Heart right ventricle (tissue), 16 donors: ENCODE measurements at regions not wholly inside any gene's neighbourhood (a gene's known extent, or its start where the extent isn't known, plus 50 kb on each side); places are given as distances from the start of the nearest gene placed in this dataset.

Experiments
- ATAC-seq, 8 donors: fragments of 200-7000 bp; cut with Tn5 transposase; one replicate each; pipeline ENCODE4 v1.9.1; 2020; ENCODE audit warnings: mild to moderate bottlenecking in 8 of 8, moderate library complexity in 8 of 8, moderate number of reproducible peaks in 1 of 8
- DNase-seq, 2 donors: peaks; one replicate each; pipeline ENCODE4 v3.0.0-alpha.2; 2020
- H3K27ac ChIP-seq, 10 donors: fragments of 200-600 bp; sonication (generic) in 2 of 10; one replicate each; pipeline versions ENCODE4 v1.5.0 to v1.8.0; 2020 to 2022; ENCODE audit warnings: mild to moderate bottlenecking in 3 of 10
- H3K27me3 ChIP-seq, 7 donors: fragments of 200-600 bp; one replicate each; pipeline ENCODE4 v1.8.0; 2021 to 2022; ENCODE audit warnings: mild to moderate bottlenecking in 2 of 7
- H3K36me3 ChIP-seq, 9 donors: fragments of 200-600 bp; sonication (generic) in 1 of 9; one replicate each; pipeline versions ENCODE4 v1.5.0 to v1.8.0; 2020 to 2022; ENCODE audit warnings: mild to moderate bottlenecking in 2 of 9
- H3K4me1 ChIP-seq, 9 donors: fragments of 200-600 bp; sonication (generic) in 1 of 9; one replicate each; pipeline versions ENCODE4 v1.5.0 to v1.8.0; 2020 to 2022; ENCODE audit warnings: mild to moderate bottlenecking in 4 of 9
- H3K4me3 ChIP-seq, 10 donors: fragments of 200-600 bp; sonication (generic) in 2 of 10; one replicate each; pipeline versions ENCODE4 v1.5.0 to v1.8.0; 2020 to 2022; ENCODE audit warnings: mild to moderate bottlenecking in 7 of 10, moderate library complexity in 2 of 10
- H3K9me3 ChIP-seq, 11 donors: fragments of 200-600 bp in 10 of 11; sonication (generic) in 2 of 11; one replicate each; pipeline versions ENCODE4 v1.5.0 to v1.8.0; 2013 to 2022; ENCODE audit warnings: mild to moderate bottlenecking in 2 of 11, control low read depth in 1 of 11, moderate library complexity in 1 of 11
- WGBS, 2 donors: extraction: QIAGEN DNeasy Blood & Tissue Kit; methylation state at CpG; one replicate each; pipeline ENCODE4 v1.1.7; 2013; ENCODE audit warnings: inconsistent platforms in 1 of 2; 5-methylcytosine and 5-hydroxymethylcytosine counted together
- intact Hi-C, 10 donors: fragments of 100-400 bp; cut with DNase I; formaldehyde crosslinking; loops; one replicate each; pipeline versions ENCODE4 v1.11.1 to v1.14.2; 2022
- TF ChIP-seq, protein P1 (sequence below), 9 donors: fragments of 200-600 bp; sonication (generic) in 2 of 9; IDR thresholded peaks; one replicate each; pipeline versions ENCODE4 v1.5.0 to v1.8.0; 2021 to 2022; ENCODE audit warnings: antibody characterized with exemption in 9 of 9, mild to moderate bottlenecking in 5 of 9, moderate library complexity in 1 of 9
- donor health status: Arrhythmogenic right ventricular cardiomyopathy.
- donor health status: ischemic (EF 13 %, LVEDD 7.1; RV severe dilation, severe dysfunction).
- donor health status: healthy with polysubstance abuse.
- donor health status: DM: no; HTN: yes; CAD: no.
- donor health status: DM: no; HTN: no; CAD: no.
- donor health status: ischemic (EF 25% LVEDD 6.9; RV normal size, moderate dysfunction).
- donor health status: ischemic (EF 25% LVEDD 5.7; RV mildly dilated, moderate dysfunction).
- donor health status: healthy.
- donor health status: DM: yes; HTN: yes; CAD: no.
- donor health status: Ischemic cardiomyopathy.
- donor health status: ischemic (EF 35%, LVEDD 5.7; RV mildly dilated, moderate dysfunction).
- donor health status: nonischemic (EF 11% LVEDD 7.7; RV severe dilation, severe dysfunction).
- donor health status: DM: yes; HTN: yes; CAD: no.
- donor health status: PGD.
- donor health status: ischemic (EF 29% LVEDD 5.4; RV normal size, mild dysfunction).
- donor health status: nonischemic (EF 23%, LVEDD 6.1; RV moderate dilation, normal function).

DNA sequence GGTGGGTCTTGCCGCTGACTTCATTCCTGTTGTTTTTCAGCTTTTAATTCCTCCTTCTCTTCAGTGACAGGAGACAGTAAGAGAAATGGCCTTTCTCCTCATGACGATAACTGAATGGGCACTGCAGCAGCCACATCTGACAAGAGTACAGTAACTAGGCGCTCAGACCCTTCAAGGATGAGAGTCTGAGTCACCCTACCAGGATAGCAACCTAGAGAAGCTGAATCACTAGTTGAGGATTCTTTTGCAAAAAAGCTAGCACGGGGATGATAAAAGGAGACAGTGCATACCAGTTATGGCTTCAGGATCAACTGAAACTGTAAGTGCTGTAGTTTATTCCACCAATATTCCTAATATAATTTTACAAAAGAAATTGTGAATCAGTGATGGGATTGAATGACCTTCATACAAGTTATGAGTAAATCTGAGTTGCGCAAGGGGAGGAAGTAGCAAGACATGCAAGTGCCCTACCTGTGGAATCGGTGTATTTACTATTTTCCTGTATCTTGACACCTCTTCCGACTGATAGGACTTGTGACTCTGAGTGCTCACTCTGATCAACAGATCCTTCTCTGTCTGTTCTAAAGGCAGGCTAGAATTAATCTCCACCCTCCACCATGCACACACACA lies 161.8 kb upstream of the GRIK2 start:
- Histone ChIP-seq H3K4me1 (no peaks in the 10 kb centered on the region), H3K27me3 (no peaks in the 10 kb centered on the region), H3K36me3 (no peaks in the 10 kb centered on the region), H3K27ac (no peak overlapping the region), H3K9me3 (peaks cover 0 to 6% (median 0%) of the 10 kb centered on the region in 11 donors), H3K4me3 (no peak overlapping the region)
- ATAC-seq (no peak), DNase-seq (no peak)
- TF ChIP-seq, protein P1, sequence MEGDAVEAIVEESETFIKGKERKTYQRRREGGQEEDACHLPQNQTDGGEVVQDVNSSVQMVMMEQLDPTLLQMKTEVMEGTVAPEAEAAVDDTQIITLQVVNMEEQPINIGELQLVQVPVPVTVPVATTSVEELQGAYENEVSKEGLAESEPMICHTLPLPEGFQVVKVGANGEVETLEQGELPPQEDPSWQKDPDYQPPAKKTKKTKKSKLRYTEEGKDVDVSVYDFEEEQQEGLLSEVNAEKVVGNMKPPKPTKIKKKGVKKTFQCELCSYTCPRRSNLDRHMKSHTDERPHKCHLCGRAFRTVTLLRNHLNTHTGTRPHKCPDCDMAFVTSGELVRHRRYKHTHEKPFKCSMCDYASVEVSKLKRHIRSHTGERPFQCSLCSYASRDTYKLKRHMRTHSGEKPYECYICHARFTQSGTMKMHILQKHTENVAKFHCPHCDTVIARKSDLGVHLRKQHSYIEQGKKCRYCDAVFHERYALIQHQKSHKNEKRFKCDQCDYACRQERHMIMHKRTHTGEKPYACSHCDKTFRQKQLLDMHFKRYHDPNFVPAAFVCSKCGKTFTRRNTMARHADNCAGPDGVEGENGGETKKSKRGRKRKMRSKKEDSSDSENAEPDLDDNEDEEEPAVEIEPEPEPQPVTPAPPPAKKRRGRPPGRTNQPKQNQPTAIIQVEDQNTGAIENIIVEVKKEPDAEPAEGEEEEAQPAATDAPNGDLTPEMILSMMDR (IDR thresholded peaks at IDR 0.05), result no peak
- WGBS, 2 donors, result 89 to 94% methylated on average over 7 of the region's 7 CpGs
- intact Hi-C loops, result no loop called here

DNA sequence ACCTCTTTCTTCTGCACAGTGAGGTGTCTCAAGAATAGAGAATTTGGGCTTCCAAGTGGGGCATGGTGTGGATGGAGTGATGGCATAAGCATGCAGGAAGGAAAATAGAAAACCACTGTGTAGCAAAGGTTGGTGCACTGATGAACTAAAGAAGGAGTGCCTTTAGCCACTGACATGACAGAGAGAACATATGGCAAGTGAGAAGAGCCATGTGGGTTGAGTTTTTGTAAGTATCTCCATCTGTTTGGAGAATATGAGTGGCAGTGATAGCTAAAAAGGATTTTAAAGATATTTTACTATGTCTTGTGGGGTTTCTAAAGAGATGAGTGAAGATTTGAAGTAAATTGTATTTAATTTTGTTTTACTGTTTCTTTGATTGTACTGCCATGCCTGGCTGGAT lies 160.5 kb upstream of the GRIK2 start:
- H3K4me3 ChIP-seq, result no peak overlapping the region
- H3K9me3 ChIP-seq, result no peaks in the 10 kb centered on the region
- ATAC-seq (no peak), DNase-seq (no peak)
- TF ChIP-seq, protein P1 (IDR thresholded peaks at IDR 0.05), result no peak
- no peaks in the 10 kb centered on the region for H3K36me3 ChIP-seq
- intact Hi-C loops, result no loop called here
- H3K27me3 ChIP-seq, result no peaks in the 10 kb centered on the region
- no peak overlapping the region for H3K27ac ChIP-seq
- H3K4me1 ChIP-seq, result no peaks in the 10 kb centered on the region

DNA sequence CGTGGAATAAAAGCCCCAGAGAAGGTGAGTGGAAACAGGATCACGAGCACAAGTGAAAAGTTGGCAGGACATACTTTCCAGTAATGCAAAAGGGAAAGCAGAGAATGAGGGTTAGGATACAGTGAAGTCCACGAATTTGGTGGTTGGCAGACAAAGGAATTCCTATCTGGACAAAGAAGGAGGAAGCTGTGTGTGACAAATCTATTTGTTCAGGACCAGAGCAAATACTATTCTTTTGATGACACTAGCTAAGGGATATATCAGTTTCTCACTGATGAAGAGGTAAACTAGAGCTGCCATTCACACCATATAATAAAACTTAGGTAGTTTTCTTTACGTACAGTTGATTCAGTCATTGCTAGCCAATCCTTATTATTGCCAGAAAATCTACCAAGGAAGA lies 156.8 kb upstream of the GRIK2 start:
- Histone ChIP-seq H3K27ac (no peak overlapping the region), H3K4me3 (no peak overlapping the region), H3K36me3 (no peaks in the 10 kb centered on the region), H3K27me3 (no peaks in the 10 kb centered on the region), H3K4me1 (no peaks in the 10 kb centered on the region), H3K9me3 (no peaks in the 10 kb centered on the region)
- intact Hi-C loops, result no loop called here
- ATAC-seq (no peak), DNase-seq (no peak)
- WGBS, 2 donors, result 66 to 68% methylated on average over 4 of the region's 4 CpGs
- TF ChIP-seq, protein P1 (IDR thresholded peaks at IDR 0.05), result no peak

DNA sequence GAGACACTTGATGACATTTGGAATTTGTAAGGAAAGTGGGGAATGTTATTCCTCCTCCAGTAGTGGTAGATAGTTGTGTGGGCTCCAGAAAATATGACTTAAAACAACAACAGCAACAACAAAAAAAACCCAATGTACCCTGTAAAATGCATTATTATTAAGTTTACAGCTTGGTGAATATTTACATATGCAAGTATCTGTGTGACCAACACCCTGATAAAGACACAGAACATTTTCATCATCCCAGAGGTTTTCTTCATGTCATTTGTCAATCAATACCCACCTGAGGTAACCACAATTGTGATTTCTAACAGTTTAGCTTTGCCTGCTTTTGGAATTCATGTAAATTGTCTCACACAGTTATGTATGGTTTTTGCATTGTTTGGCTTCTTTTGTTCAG lies 152.1 kb upstream of the GRIK2 start:
- no peak for DNase-seq

More for the DNA sequence above, 152.1 kb upstream of the GRIK2 start:
- no peaks in the 10 kb centered on the region for H3K4me1 ChIP-seq
- H3K27ac ChIP-seq, result no peak overlapping the region
- H3K9me3 ChIP-seq, result peaks cover 0 to 6% (median 0%) of the 10 kb centered on the region in 11 donors
- ATAC-seq, result no peak
- TF ChIP-seq, protein P1 (IDR thresholded peaks at IDR 0.05), result no peak
- no peak overlapping the region for H3K4me3 ChIP-seq
- intact Hi-C loops, result no loop called here
- no peaks in the 10 kb centered on the region for H3K36me3 ChIP-seq
- H3K27me3 ChIP-seq, result no peaks in the 10 kb centered on the region
